Tibial nerve (tissue), 4 donors: ENCODE measurements at regions not wholly inside any gene's neighbourhood (a gene's known extent, or its start where the extent isn't known, plus 50 kb on each side); places are given as distances from the start of the nearest gene placed in this dataset.

Source experiments
- DNase-seq, 2 donors: peaks; one replicate each; pipeline ENCODE4 v3.0.0-alpha.2; 2019; ENCODE audit warnings: low spot score in 2 of 2
- H3K27ac ChIP-seq, 4 donors: fragments of 200-600 bp; sonication (generic) in 3 of 4; one replicate each; pipeline ENCODE4 v1.5.1; 2017 to 2019; ENCODE audit warnings: mild to moderate bottlenecking in 1 of 4
- H3K27me3 ChIP-seq, 2 donors: fragments of 200-600 bp; sonication (generic) in 1 of 2; one replicate each; pipeline versions ENCODE4 v1.5.1 to v1.6.0; 2017 to 2019
- H3K36me3 ChIP-seq, 3 donors: fragments of 200-600 bp; sonication (generic); one replicate each; pipeline ENCODE4 v1.5.1; 2018 to 2019
- H3K4me1 ChIP-seq, 4 donors: fragments of 200-600 bp; sonication (generic) in 3 of 4; one replicate each; pipeline ENCODE4 v1.5.1; 2017 to 2019
- H3K4me3 ChIP-seq, 4 donors: fragments of 200-600 bp; sonication (generic) in 3 of 4; one replicate each; pipeline ENCODE4 v1.5.1; 2017 to 2019; ENCODE audit warnings: mild to moderate bottlenecking in 1 of 4, moderate library complexity in 1 of 4
- H3K9me3 ChIP-seq, 4 donors: fragments of 200-600 bp; sonication (generic) in 3 of 4; one replicate each; pipeline ENCODE4 v1.5.1; 2017 to 2019
- CTCF ChIP-seq, 5 experiments: fragments of 200-600 bp in 3 of 5; fragments of 450-650 bp in 2 of 5; sonication (generic) in 3 of 5; IDR thresholded peaks; one replicate each; pipeline ENCODE4 v1.5.1; 2016 to 2019; ENCODE audit warnings: antibody characterized with exemption in 5 of 5, mild to moderate bottlenecking in 3 of 5, moderate library complexity in 2 of 5
- EP300 ChIP-seq, 2 donors: sonication (generic); formaldehyde crosslinking; IDR thresholded peaks; one replicate each; pipeline ENCODE4 v1.6.1; 2017; ENCODE audit warnings: antibody characterized with exemption in 2 of 2, mild to moderate bottlenecking in 1 of 2
- POLR2A ChIP-seq, 2 donors: fragments of 450-650 bp; IDR thresholded peaks; one replicate each; pipeline ENCODE4 v1.6.1; 2017; ENCODE audit warnings: antibody characterized with exemption in 2 of 2, mild to moderate bottlenecking in 2 of 2, moderate library complexity in 2 of 2
- WGBS, 2 donors: methylation state at CpG; one replicate each; pipeline ENCODE4 v1.1.5; 2018; 5-methylcytosine and 5-hydroxymethylcytosine counted together

- H3K27me3 ChIP-seq: no peaks in the 10 kb centered on the region
- TF ChIP-seq EP300 (IDR thresholded peaks at IDR 0.05) (peak in 1 of 2 donors; percentile 12), POLR2A (IDR thresholded peaks at IDR 0.05) (no peak), CTCF (IDR thresholded peaks at IDR 0.05) (no peak)
- peak in 1 of 2 donors; percentile 60 for DNase-seq
- H3K36me3 ChIP-seq: no peaks in the 10 kb centered on the region
- no peak overlapping the region for H3K27ac ChIP-seq
- WGBS, 2 donors: 39 to 53% methylated on average over 3 of the region's 3 CpGs
- H3K9me3 ChIP-seq: peaks cover 0 to 7% (median 0%) of the 10 kb centered on the region in 4 donors
- H3K4me3 ChIP-seq: no peak overlapping the region
- no peaks in the 10 kb centered on the region for H3K4me1 ChIP-seq
Observed at GRCh38 chr5:4387290-4387689, 752.8 kb upstream of the ADAMTS16 start.

- WGBS, 2 donors: 45 to 68% methylated on average over 2 of the region's 2 CpGs
Observed at GRCh38 chr5:4395752-4396151, 744.4 kb upstream of the ADAMTS16 start.

GRCh38 chr5:4405614-4406219 lies 734.4 kb upstream of the ADAMTS16 start:
- H3K27ac ChIP-seq: no peak overlapping the region
- DNase-seq: no peak
- no peak overlapping the region for H3K4me3 ChIP-seq
- H3K4me1 ChIP-seq: no peaks in the 10 kb centered on the region
- no peaks in the 10 kb centered on the region for H3K36me3 ChIP-seq
- H3K27me3 ChIP-seq: no peaks in the 10 kb centered on the region
- 64 to 77% methylated on average over 7 of the region's 7 CpGs for WGBS, 2 donors
- H3K9me3 ChIP-seq: no peaks in the 10 kb centered on the region
- TF ChIP-seq CTCF (IDR thresholded peaks at IDR 0.05) (no peak), POLR2A (IDR thresholded peaks at IDR 0.05) (no peak), EP300 (IDR thresholded peaks at IDR 0.05) (no peak)

More at GRCh38 chr5:4395752-4396151, 744.4 kb upstream of the ADAMTS16 start:
- Histone ChIP-seq H3K36me3 (no peaks in the 10 kb centered on the region), H3K4me1 (no peaks in the 10 kb centered on the region), H3K27me3 (no peaks in the 10 kb centered on the region), H3K27ac (no peak overlapping the region), H3K9me3 (peaks cover 0 to 15% (median 0%) of the 10 kb centered on the region in 4 donors), H3K4me3 (no peak overlapping the region)
- DNase-seq: no peak
- no peak for TF ChIP-seq CTCF (IDR thresholded peaks at IDR 0.05)
- TF ChIP-seq EP300 (IDR thresholded peaks at IDR 0.05): no peak
- no peak for TF ChIP-seq POLR2A (IDR thresholded peaks at IDR 0.05)

- Histone ChIP-seq H3K4me3 (no peak overlapping the region), H3K4me1 (no peaks in the 10 kb centered on the region), H3K9me3 (no peaks in the 10 kb centered on the region), H3K36me3 (no peaks in the 10 kb centered on the region), H3K27ac (no peak overlapping the region), H3K27me3 (no peaks in the 10 kb centered on the region)
- TF ChIP-seq POLR2A (IDR thresholded peaks at IDR 0.05) (no peak), EP300 (IDR thresholded peaks at IDR 0.05) (no peak), CTCF (IDR thresholded peaks at IDR 0.05) (no peak)
- WGBS, 2 donors: 88 to 94% methylated on average over 5 of the region's 5 CpGs
- DNase-seq: no peak
Observed at GRCh38 chr5:4410151-4410550, 730.0 kb upstream of the ADAMTS16 start.

- no peak for TF ChIP-seq EP300 (IDR thresholded peaks at IDR 0.05)
- no peak for TF ChIP-seq CTCF (IDR thresholded peaks at IDR 0.05)
- TF ChIP-seq POLR2A (IDR thresholded peaks at IDR 0.05): no peak
Observed at GRCh38 chr5:4411664-4412063, 728.5 kb upstream of the ADAMTS16 start.

More at GRCh38 chr5:4411664-4412063, 728.5 kb upstream of the ADAMTS16 start:
- no peak overlapping the region for H3K27ac ChIP-seq
- no peaks in the 10 kb centered on the region for H3K4me1 ChIP-seq
- no peaks in the 10 kb centered on the region for H3K36me3 ChIP-seq
- no peaks in the 10 kb centered on the region for H3K27me3 ChIP-seq
- no peak for DNase-seq
- 80 to 85% methylated on average over 8 of the region's 8 CpGs for WGBS, 2 donors
- no peak overlapping the region for H3K4me3 ChIP-seq
- H3K9me3 ChIP-seq: no peaks in the 10 kb centered on the region
